ENCODE measurements at regions not wholly inside any gene's neighbourhood (a gene's known extent, or its start where the extent isn't known, plus 50 kb on each side); places are given as distances from the start of the nearest gene placed in this dataset.
"Not testable (repeated sequence)": the region's sequence is repeated elsewhere in the genome, so short reads cannot be mapped to it uniquely, and the experiment has no call there.

DNA sequence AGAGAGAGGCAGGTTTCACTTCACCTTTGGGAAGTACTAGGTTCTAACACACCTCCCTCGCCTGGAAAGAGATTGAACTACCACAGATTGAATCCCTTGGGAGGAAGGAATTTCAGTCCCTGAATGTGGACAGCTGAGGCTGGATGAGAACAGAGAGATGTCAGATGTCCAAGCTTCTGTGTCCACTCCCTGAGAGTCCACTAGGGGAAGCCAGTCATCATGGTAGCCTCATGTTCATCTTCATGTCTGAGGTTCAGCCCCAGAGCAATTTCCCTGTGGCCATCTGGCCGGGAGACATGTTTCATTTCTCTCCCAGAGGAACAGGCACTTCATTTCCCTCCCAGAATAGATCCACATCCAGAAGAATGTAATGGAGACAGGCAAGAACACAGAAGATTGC is 74.8 kb downstream of the TRIM43 start:
- not testable (repeated sequence) for H3K4me1 ChIP-seq (ENCODE audit: control insufficient read depth in 4 of 4, insufficient read depth in 4 of 4, low read length in 3 of 4); H3K9ac ChIP-seq (ENCODE audit: low read depth in 1 of 2, low read length in 2 of 2); H3K27me3 ChIP-seq (ENCODE audit: control insufficient read depth in 4 of 4, insufficient read depth in 4 of 4, low read length in 3 of 4); H3K4me3 ChIP-seq (ENCODE audit: low read depth in 1 of 3, low read length in 3 of 3); H3K36me3 ChIP-seq (ENCODE audit: control insufficient read depth in 4 of 4, insufficient read depth in 3 of 4, low read depth in 1 of 4, low read length in 3 of 4); H3K9me3 ChIP-seq (ENCODE audit: control insufficient read depth in 4 of 4, low read length in 3 of 4); DNase-seq (ENCODE audit: low spot score); H3K27ac ChIP-seq (ENCODE audit: low read depth in 1 of 2, low read length in 2 of 2)
- WGBS, result 89% methylated on average over 2 of the region's 2 CpGs
- TF ChIP-seq, protein P1, sequence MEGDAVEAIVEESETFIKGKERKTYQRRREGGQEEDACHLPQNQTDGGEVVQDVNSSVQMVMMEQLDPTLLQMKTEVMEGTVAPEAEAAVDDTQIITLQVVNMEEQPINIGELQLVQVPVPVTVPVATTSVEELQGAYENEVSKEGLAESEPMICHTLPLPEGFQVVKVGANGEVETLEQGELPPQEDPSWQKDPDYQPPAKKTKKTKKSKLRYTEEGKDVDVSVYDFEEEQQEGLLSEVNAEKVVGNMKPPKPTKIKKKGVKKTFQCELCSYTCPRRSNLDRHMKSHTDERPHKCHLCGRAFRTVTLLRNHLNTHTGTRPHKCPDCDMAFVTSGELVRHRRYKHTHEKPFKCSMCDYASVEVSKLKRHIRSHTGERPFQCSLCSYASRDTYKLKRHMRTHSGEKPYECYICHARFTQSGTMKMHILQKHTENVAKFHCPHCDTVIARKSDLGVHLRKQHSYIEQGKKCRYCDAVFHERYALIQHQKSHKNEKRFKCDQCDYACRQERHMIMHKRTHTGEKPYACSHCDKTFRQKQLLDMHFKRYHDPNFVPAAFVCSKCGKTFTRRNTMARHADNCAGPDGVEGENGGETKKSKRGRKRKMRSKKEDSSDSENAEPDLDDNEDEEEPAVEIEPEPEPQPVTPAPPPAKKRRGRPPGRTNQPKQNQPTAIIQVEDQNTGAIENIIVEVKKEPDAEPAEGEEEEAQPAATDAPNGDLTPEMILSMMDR (IDR thresholded peaks at IDR 0.05; ENCODE audit: low read depth, low read length, missing input control), result peak; percentile 42
- TF ChIP-seq, protein P2, sequence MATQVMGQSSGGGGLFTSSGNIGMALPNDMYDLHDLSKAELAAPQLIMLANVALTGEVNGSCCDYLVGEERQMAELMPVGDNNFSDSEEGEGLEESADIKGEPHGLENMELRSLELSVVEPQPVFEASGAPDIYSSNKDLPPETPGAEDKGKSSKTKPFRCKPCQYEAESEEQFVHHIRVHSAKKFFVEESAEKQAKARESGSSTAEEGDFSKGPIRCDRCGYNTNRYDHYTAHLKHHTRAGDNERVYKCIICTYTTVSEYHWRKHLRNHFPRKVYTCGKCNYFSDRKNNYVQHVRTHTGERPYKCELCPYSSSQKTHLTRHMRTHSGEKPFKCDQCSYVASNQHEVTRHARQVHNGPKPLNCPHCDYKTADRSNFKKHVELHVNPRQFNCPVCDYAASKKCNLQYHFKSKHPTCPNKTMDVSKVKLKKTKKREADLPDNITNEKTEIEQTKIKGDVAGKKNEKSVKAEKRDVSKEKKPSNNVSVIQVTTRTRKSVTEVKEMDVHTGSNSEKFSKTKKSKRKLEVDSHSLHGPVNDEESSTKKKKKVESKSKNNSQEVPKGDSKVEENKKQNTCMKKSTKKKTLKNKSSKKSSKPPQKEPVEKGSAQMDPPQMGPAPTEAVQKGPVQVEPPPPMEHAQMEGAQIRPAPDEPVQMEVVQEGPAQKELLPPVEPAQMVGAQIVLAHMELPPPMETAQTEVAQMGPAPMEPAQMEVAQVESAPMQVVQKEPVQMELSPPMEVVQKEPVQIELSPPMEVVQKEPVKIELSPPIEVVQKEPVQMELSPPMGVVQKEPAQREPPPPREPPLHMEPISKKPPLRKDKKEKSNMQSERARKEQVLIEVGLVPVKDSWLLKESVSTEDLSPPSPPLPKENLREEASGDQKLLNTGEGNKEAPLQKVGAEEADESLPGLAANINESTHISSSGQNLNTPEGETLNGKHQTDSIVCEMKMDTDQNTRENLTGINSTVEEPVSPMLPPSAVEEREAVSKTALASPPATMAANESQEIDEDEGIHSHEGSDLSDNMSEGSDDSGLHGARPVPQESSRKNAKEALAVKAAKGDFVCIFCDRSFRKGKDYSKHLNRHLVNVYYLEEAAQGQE (IDR thresholded peaks at IDR 0.05), result peak; percentile 56
- peak; percentile 72 to 79 for TF ChIP-seq RAD21 (IDR thresholded peaks at IDR 0.05)

DNA sequence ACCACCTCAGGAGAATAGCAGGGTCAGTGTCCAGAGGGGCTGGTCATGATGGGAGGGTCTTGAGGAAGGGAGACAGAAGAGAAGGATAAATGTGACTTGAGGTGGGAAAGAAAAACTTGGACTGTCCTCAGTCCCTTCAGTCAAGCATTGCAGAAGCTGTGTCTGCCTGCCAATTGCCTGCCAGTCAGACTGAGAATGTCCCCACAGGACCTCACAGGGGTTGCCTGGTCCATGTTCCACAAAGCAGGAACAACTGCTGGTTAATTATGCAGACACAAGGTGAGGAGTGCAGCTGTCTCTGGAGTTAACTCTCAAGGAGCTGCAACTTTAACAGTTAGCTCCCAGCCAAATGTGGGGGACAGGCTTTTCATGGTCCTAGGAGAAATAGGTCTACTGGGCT is 75.7 kb downstream of the TRIM43 start:
- Histone ChIP-seq H3K27ac (ENCODE audit: low read depth in 1 of 2, low read length in 2 of 2) (no peak overlapping the region), H3K4me1 (ENCODE audit: control insufficient read depth in 4 of 4, insufficient read depth in 4 of 4, low read length in 3 of 4) (peaks cover 0 to 9% (median 4%) of the 10 kb centered on the region in 4 donors), H3K4me3 (ENCODE audit: low read depth in 1 of 3, low read length in 3 of 3) (no peak overlapping the region), H3K27me3 (ENCODE audit: control insufficient read depth in 4 of 4, insufficient read depth in 4 of 4, low read length in 3 of 4) (no peaks in the 10 kb centered on the region), H3K9me3 (ENCODE audit: control insufficient read depth in 4 of 4, low read length in 3 of 4) (no peaks in the 10 kb centered on the region), H3K36me3 (ENCODE audit: control insufficient read depth in 4 of 4, insufficient read depth in 3 of 4, low read depth in 1 of 4, low read length in 3 of 4) (no peaks in the 10 kb centered on the region), H3K9ac (ENCODE audit: low read depth in 1 of 2, low read length in 2 of 2) (no peak overlapping the region)
- TF ChIP-seq, protein P1 (IDR thresholded peaks at IDR 0.05; ENCODE audit: low read depth, low read length, missing input control), result no peak
- TF ChIP-seq SP1 (IDR thresholded peaks at IDR 0.05), result no peak
- TF ChIP-seq, protein P3, sequence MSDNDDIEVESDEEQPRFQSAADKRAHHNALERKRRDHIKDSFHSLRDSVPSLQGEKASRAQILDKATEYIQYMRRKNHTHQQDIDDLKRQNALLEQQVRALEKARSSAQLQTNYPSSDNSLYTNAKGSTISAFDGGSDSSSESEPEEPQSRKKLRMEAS (IDR thresholded peaks at IDR 0.05), result no peak
- no peak for TF ChIP-seq GABPA (IDR thresholded peaks at IDR 0.05 in 1 of 2, conservative IDR thresholded peaks at IDR 0.05 in 1 of 2)
- no peak for TF ChIP-seq FOXA2 (IDR thresholded peaks at IDR 0.05)
- peak in 1 of 2 donors; percentile 43 for TF ChIP-seq RXRA (IDR thresholded peaks at IDR 0.05)
- TF ChIP-seq HNF4A (conservative IDR thresholded peaks at IDR 0.05), result no peak
- DNase-seq (ENCODE audit: low spot score), result no peak

DNA sequence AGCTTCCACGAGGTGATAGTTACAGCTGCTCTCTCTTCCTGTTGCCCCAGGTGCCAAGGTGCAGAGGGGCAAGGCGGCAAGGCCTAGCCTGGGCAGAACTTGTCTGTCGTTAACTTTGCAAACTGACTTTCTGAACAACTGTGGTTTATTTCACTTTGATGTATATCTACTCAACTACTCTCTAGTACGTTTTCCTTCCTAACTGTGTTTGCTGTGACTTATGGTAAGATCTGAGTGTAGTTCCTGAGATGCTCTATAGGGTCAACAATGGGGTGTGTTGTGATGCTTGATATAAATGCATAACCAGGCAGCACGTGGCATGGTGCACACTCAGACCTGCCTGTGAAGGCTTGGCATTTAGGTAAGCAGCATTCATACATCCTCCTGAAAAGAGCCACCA is 77.1 kb downstream of the TRIM43 start:
- DNase-seq (ENCODE audit: low spot score); H3K4me3 ChIP-seq (ENCODE audit: low read depth in 1 of 3, low read length in 3 of 3); H3K27ac ChIP-seq (ENCODE audit: low read depth in 1 of 2, low read length in 2 of 2); H3K4me1 ChIP-seq (ENCODE audit: control insufficient read depth in 4 of 4, insufficient read depth in 4 of 4, low read length in 3 of 4); H3K36me3 ChIP-seq (ENCODE audit: control insufficient read depth in 4 of 4, insufficient read depth in 3 of 4, low read depth in 1 of 4, low read length in 3 of 4); H3K9me3 ChIP-seq (ENCODE audit: control insufficient read depth in 4 of 4, low read length in 3 of 4); H3K9ac ChIP-seq (ENCODE audit: low read depth in 1 of 2, low read length in 2 of 2); H3K27me3 ChIP-seq (ENCODE audit: control insufficient read depth in 4 of 4, insufficient read depth in 4 of 4, low read length in 3 of 4): not testable (repeated sequence)
- WGBS, result 82% methylated on average over 5 of the region's 5 CpGs

All from liver (tissue), 8 donors.